ENCODE measurements at regions not wholly inside any gene's neighbourhood (a gene's known extent, or its start where the extent isn't known, plus 50 kb on each side); places are given as distances from the start of the nearest gene placed in this dataset.
"Not testable (repeated sequence)": the region's sequence is repeated elsewhere in the genome, so short reads cannot be mapped to it uniquely, and the experiment has no call there.

GRCh38 chr20:51271931-51272330, 249.0 kb upstream of the KCNG1 start:
- TF ChIP-seq, protein P1, sequence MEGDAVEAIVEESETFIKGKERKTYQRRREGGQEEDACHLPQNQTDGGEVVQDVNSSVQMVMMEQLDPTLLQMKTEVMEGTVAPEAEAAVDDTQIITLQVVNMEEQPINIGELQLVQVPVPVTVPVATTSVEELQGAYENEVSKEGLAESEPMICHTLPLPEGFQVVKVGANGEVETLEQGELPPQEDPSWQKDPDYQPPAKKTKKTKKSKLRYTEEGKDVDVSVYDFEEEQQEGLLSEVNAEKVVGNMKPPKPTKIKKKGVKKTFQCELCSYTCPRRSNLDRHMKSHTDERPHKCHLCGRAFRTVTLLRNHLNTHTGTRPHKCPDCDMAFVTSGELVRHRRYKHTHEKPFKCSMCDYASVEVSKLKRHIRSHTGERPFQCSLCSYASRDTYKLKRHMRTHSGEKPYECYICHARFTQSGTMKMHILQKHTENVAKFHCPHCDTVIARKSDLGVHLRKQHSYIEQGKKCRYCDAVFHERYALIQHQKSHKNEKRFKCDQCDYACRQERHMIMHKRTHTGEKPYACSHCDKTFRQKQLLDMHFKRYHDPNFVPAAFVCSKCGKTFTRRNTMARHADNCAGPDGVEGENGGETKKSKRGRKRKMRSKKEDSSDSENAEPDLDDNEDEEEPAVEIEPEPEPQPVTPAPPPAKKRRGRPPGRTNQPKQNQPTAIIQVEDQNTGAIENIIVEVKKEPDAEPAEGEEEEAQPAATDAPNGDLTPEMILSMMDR (IDR thresholded peaks at IDR 0.05): no peak
- H3K27ac ChIP-seq: no peak overlapping the region
- no peak overlapping the region for H3K4me3 ChIP-seq
- no peaks in the 10 kb centered on the region for H3K4me1 ChIP-seq
- DNase-seq (ENCODE audit: low spot score): no peak
- peaks cover 0 to 7% of the 10 kb centered on the region in 2 donors for H3K9me3 ChIP-seq
- no peaks in the 10 kb centered on the region for H3K36me3 ChIP-seq
- no peaks in the 10 kb centered on the region for H3K27me3 ChIP-seq

GRCh38 chr20:51271289-51271688, 248.4 kb upstream of the KCNG1 start:
- not testable (repeated sequence) for H3K4me3 ChIP-seq; H3K36me3 ChIP-seq; H3K27ac ChIP-seq; H3K9me3 ChIP-seq; H3K4me1 ChIP-seq; DNase-seq (ENCODE audit: low spot score); H3K27me3 ChIP-seq

DNA sequence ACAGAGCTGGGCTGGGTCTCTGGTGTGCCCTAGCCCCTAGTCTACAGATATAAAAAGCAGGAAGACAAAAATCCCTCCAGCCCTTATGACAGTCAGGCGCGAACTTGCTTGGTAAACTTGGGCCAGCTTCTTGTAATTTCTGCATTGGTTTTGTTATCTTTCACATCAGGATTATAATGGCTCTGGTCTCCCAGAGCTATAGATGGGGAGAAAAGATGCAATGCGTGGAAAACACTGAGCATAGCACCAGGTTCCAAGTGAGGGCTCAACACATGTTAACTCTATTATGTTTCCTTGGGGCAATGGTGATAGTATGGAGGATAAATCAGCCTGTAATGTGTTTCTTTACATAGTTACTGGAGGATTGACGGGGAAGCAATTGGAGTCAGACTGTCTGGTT, 246.8 kb upstream of the KCNG1 start:
- Histone ChIP-seq H3K4me3 (no peak overlapping the region), H3K27ac (no peak overlapping the region), H3K36me3 (no peaks in the 10 kb centered on the region), H3K9me3 (peaks cover 0 to 13% of the 10 kb centered on the region in 2 donors), H3K27me3 (no peaks in the 10 kb centered on the region), H3K4me1 (no peaks in the 10 kb centered on the region)
- no peak for DNase-seq (ENCODE audit: low spot score)
- TF ChIP-seq, protein P1 (IDR thresholded peaks at IDR 0.05): no peak

DNA sequence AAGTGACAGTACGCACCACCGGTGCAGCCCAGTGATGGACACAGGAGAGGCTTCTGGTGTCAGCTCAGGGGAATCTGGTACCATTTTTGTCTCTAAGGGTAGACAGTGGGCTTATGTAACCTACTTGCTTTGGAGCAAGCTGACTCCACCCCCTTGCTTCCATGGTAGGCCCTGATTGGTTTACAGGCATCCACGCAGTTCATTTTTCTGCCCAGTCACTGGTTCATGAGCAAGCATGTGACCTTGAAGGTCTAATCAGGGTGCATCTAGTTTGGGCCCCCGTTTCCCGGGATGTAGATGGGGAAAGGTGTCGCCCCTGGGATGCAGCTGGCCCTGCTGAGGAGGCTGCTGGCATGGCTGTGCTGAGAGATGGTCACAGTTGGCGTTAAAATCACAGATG, 244.8 kb upstream of the KCNG1 start:
- no peak for DNase-seq (ENCODE audit: low spot score)
- Histone ChIP-seq H3K27me3 (no peaks in the 10 kb centered on the region), H3K9me3 (peaks cover 0 to 13% of the 10 kb centered on the region in 2 donors), H3K36me3 (no peaks in the 10 kb centered on the region), H3K27ac (no peak overlapping the region), H3K4me3 (no peak overlapping the region), H3K4me1 (no peaks in the 10 kb centered on the region)
- TF ChIP-seq, protein P1 (IDR thresholded peaks at IDR 0.05): no peak

DNA sequence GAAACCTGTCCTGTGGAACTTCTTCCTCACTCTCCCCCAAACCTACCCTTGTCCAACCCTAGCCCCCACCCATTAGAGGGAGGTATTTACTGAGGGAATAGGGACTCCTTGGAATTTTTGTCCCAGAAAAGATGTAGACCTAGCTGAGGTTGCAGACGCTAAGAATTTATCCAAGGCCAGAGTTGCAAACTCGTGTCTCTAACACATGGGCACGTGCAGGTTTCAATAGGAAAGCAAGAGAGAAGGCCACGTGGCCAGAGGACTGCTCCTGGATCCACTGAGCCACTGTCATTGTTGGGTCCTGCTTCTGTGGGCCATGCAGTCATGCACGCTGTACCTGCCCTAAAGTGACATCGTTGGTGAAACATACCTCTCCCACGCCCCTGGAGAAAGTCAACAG, 243.4 kb upstream of the KCNG1 start:
- DNase-seq (ENCODE audit: low spot score): no peak
- no peaks in the 10 kb centered on the region for H3K4me1 ChIP-seq
- H3K4me3 ChIP-seq: no peak overlapping the region
- no peaks in the 10 kb centered on the region for H3K27me3 ChIP-seq
- TF ChIP-seq, protein P1 (IDR thresholded peaks at IDR 0.05): no peak
- no peak overlapping the region for H3K27ac ChIP-seq
- H3K9me3 ChIP-seq: peaks cover 0 to 13% of the 10 kb centered on the region in 2 donors
- no peaks in the 10 kb centered on the region for H3K36me3 ChIP-seq

- no peaks in the 10 kb centered on the region for H3K36me3 ChIP-seq
- H3K27me3 ChIP-seq: no peaks in the 10 kb centered on the region
- DNase-seq (ENCODE audit: low spot score): no peak
- H3K4me1 ChIP-seq: no peaks in the 10 kb centered on the region
- no peak overlapping the region for H3K4me3 ChIP-seq
- TF ChIP-seq, protein P1 (IDR thresholded peaks at IDR 0.05): no peak
- no peak overlapping the region for H3K27ac ChIP-seq
- peaks cover 0 to 10% of the 10 kb centered on the region in 2 donors for H3K9me3 ChIP-seq
Observed at GRCh38 chr20:51265361-51265760, 242.5 kb upstream of the KCNG1 start.

All from right atrium auricular region (tissue), 2 donors.